Stomach (tissue), 8 donors: ENCODE measurements at regions not wholly inside any gene's neighbourhood (a gene's known extent, or its start where the extent isn't known, plus 50 kb on each side); places are given as distances from the start of the nearest gene placed in this dataset.

Source experiments
- DNase-seq, 2 donors: peaks; one replicate each; pipeline versions ENCODE4 v3.0.0 to v3.0.0-alpha.2; 2013 to 2019
- H3K27ac ChIP-seq, 5 donors: fragments of 200-600 bp in 4 of 5; sonication (generic) in 4 of 5; one replicate each; pipeline ENCODE4 v1.5.1; 2013 to 2019; ENCODE audit warnings: mild to moderate bottlenecking in 1 of 5, moderate library complexity in 1 of 5
- H3K27me3 ChIP-seq, 3 donors: fragments of 200-600 bp; sonication (generic); one replicate each; pipeline ENCODE4 v1.5.1; 2017 to 2019; ENCODE audit warnings: mixed run types in 1 of 3
- H3K36me3 ChIP-seq, 4 donors: fragments of 200-600 bp; sonication (generic); 1 replicate in 3 of 4; 2 replicates in 1 of 4; pipeline ENCODE4 v1.5.1; 2016 to 2019
- H3K4me1 ChIP-seq, 4 donors: fragments of 200-600 bp; sonication (generic); one replicate each; pipeline ENCODE4 v1.5.1; 2016 to 2019
- H3K4me3 ChIP-seq, 4 donors: fragments of 200-600 bp; sonication (generic) in 3 of 4; one replicate each; pipeline ENCODE4 v1.5.1; 2016 to 2019; ENCODE audit warnings: mild to moderate bottlenecking in 1 of 4
- H3K9me3 ChIP-seq, 4 donors: fragments of 200-600 bp; sonication (generic); one replicate each; pipeline ENCODE4 v1.5.1; 2016 to 2019
- EP300 ChIP-seq: sonication (generic); formaldehyde crosslinking; IDR thresholded peaks from one replicate; pipeline ENCODE4 v1.6.1; 2017; ENCODE audit warnings: antibody characterized with exemption
- POLR2A ChIP-seq, 4 donors: fragments of 450-650 bp; IDR thresholded peaks; one replicate each; pipeline ENCODE4 v1.6.1; 2016; ENCODE audit warnings: antibody characterized with exemption in 4 of 4, control low read depth in 2 of 4, mild to moderate bottlenecking in 1 of 4, moderate library complexity in 1 of 4
- POLR2AphosphoS5 ChIP-seq, 3 donors: sonication (generic); formaldehyde crosslinking; IDR thresholded peaks; one replicate each; pipeline ENCODE4 v1.6.1; 2016; ENCODE audit warnings: antibody characterized with exemption in 3 of 3
- WGBS, 5 donors: extraction: QIAGEN DNeasy Blood & Tissue Kit in 3 of 5; methylation state at CpG; one replicate each; pipeline versions ENCODE4 v1.1.5 to v1.1.7; 2013 to 2018; 5-methylcytosine and 5-hydroxymethylcytosine counted together
- intact Hi-C: fragments of 100-400 bp; cut with DNase I; formaldehyde crosslinking; loops from one replicate; pipeline ENCODE4 v1.15.1; 2023; ENCODE audit warnings: low total_unique reads
- TF ChIP-seq, protein P1 (sequence below), 7 experiments: fragments of 450-650 bp in 4 of 7; fragments of 200-600 bp in 3 of 7; sonication (generic) in 3 of 7; IDR thresholded peaks; one replicate each; pipeline ENCODE4 v1.5.1; 2016 to 2019; ENCODE audit warnings: antibody characterized with exemption in 7 of 7, control low read depth in 2 of 7, mild to moderate bottlenecking in 1 of 7
- donor health status: healthy with polysubstance abuse.
- donor health status: Bipolar disorder and iron deficiency.
- donor health status: healthy.

DNA sequence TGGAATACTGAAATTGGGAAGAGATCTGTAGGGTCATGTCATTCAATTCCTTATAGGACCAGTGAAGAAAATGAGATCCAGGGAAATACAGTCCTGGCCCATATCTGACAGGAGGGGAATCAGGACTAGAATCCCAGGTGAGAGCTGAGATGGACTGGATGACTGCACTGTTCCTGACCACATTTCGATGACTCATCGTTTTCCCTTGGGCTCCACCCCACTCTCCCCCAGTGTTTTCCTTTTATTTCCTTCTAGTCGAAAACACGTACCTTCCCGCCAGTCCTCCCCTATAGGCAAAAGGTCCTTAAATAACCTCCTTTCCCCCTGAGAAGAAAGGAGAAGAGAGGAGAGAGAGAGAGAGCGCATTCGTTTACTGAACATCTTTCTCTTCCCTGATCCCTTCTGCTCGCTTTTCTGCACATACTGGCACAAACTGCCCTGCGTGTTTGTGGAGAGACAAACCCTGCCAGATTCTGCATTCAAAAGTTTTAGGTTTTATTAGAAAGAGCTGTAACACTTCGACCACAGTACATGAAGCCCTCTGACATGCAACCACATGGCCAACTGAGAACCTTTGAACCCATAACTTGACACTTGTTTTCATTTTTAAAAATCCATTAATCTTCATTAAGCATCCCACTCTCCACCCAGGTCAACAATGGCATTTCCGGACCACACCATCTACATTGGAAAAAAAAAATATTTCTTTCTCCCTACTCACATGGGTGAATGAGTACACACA, 565.7 kb downstream of the METTL15 start:
- no peaks in the 10 kb centered on the region for H3K9me3 ChIP-seq
- no peak overlapping the region for H3K4me3 ChIP-seq
- 72 to 77% (median 74%) methylated on average over 11 of the region's 11 CpGs for WGBS, 5 donors
- peak in 1 of 2 donors; percentile 6 for DNase-seq
- H3K36me3 ChIP-seq = no peaks in the 10 kb centered on the region
- H3K27me3 ChIP-seq = no peaks in the 10 kb centered on the region
- TF ChIP-seq POLR2AphosphoS5 (IDR thresholded peaks at IDR 0.05) = no peak
- TF ChIP-seq, protein P1, sequence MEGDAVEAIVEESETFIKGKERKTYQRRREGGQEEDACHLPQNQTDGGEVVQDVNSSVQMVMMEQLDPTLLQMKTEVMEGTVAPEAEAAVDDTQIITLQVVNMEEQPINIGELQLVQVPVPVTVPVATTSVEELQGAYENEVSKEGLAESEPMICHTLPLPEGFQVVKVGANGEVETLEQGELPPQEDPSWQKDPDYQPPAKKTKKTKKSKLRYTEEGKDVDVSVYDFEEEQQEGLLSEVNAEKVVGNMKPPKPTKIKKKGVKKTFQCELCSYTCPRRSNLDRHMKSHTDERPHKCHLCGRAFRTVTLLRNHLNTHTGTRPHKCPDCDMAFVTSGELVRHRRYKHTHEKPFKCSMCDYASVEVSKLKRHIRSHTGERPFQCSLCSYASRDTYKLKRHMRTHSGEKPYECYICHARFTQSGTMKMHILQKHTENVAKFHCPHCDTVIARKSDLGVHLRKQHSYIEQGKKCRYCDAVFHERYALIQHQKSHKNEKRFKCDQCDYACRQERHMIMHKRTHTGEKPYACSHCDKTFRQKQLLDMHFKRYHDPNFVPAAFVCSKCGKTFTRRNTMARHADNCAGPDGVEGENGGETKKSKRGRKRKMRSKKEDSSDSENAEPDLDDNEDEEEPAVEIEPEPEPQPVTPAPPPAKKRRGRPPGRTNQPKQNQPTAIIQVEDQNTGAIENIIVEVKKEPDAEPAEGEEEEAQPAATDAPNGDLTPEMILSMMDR (IDR thresholded peaks at IDR 0.05) = no peak
- no peak for TF ChIP-seq POLR2A (IDR thresholded peaks at IDR 0.05)
- no peak overlapping the region for H3K27ac ChIP-seq
- intact Hi-C loops = no loop called here
- H3K4me1 ChIP-seq = no peaks in the 10 kb centered on the region

DNA sequence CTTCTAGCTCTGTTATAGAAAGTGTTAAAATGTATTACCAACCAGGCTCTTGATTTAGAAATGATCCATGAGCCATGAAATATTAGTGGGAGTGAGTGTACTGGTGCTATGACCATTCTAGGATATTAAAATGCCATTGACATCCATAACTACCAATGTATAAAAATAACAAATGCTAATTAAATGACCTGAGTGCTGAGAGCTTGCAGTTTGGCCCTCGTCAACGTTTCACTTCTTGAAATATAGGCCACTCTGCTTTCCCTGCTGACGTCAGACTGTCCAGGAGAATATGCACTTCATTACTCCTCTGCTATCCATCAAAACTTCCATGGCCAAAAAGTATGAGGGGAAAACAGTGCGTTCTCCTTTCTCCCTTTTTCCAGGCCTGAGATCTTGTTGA, 563.1 kb downstream of the METTL15 start:
- no peak for DNase-seq
- 68 to 93% (median 83%) methylated on average over 4 of the region's 4 CpGs for whole genome bisulfite sequencing, 5 donors
- intact Hi-C loops = no loop called here

DNA sequence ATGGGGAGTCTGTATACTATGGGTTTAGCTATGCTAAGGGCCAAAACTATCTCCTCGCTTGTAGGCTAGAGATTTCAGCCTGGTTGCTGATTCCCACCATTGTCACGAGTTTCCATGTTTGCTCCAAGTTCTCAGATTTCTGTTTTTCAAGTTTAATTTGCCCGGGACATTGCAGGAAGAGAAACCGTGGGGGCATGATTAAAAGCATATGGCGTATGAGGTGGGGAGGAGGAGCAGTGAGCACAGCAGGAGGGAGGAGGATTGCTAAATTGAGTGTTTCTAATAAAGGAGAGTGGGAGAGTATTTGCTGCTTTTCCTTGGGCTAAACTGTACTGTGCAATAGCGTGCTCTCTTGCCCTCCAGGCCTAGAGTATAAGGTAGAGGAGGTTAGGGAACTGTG, 558.4 kb downstream of the METTL15 start:
- TF ChIP-seq POLR2AphosphoS5 (IDR thresholded peaks at IDR 0.05) = no peak
- TF ChIP-seq, protein P1 (IDR thresholded peaks at IDR 0.05) = no peak
- 78 to 86% (median 84%) methylated on average over 6 of the region's 6 CpGs for WGBS, 5 donors
- no peak for DNase-seq
- no peak overlapping the region for H3K27ac ChIP-seq
- no peaks in the 10 kb centered on the region for H3K27me3 ChIP-seq
- H3K4me3 ChIP-seq = no peak overlapping the region
- H3K9me3 ChIP-seq = no peaks in the 10 kb centered on the region
- H3K4me1 ChIP-seq = no peaks in the 10 kb centered on the region
- intact Hi-C loops = no loop called here
- no peaks in the 10 kb centered on the region for H3K36me3 ChIP-seq

More for the DNA sequence above, 563.1 kb downstream of the METTL15 start:
- TF ChIP-seq, protein P1 (IDR thresholded peaks at IDR 0.05) = no peak
- TF ChIP-seq POLR2AphosphoS5 (IDR thresholded peaks at IDR 0.05) (no peak), EP300 (no peak)
- no peak overlapping the region for H3K27ac ChIP-seq
- H3K36me3 ChIP-seq = no peaks in the 10 kb centered on the region
- no peaks in the 10 kb centered on the region for H3K9me3 ChIP-seq
- H3K4me3 ChIP-seq = no peak overlapping the region
- no peaks in the 10 kb centered on the region for H3K27me3 ChIP-seq
- no peaks in the 10 kb centered on the region for H3K4me1 ChIP-seq

DNA sequence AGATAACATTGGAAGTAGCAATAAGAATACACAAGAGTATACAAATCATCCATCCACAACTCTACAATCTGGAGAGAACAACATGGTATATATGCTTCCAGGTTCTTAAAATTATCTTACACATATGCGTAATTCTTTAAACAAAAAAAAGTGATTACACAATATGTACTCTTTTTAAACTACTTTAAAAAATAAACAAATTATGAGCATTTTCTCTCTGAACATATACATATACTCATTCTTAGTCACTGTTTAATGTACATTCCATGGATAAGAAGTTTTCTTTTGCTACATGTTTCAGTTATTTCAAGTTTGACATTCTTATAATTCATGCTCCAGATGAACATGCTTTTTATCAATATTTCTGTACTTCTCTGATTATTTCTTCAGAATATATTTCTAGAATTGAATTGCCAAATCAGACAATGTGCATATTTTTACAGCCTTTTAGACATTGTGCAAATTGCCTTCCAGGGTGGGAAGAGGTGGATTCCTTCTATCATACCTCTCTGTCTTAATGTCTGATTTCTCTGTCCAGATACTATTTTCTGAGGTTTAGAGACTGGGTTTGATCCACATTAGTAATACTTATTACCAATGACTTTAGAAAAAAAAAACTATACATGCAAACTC, 551.6 kb downstream of the METTL15 start:
- intact Hi-C loops = no loop called here
- Histone ChIP-seq H3K9me3 (no peaks in the 10 kb centered on the region), H3K4me3 (no peak overlapping the region), H3K27ac (no peak overlapping the region), H3K27me3 (no peaks in the 10 kb centered on the region), H3K36me3 (no peaks in the 10 kb centered on the region), H3K4me1 (no peaks in the 10 kb centered on the region)
- WGBS, 5 donors = 74 to 94% (median 87%) methylated on average over 1 of the region's 1 CpG
- no peak for TF ChIP-seq POLR2AphosphoS5 (IDR thresholded peaks at IDR 0.05)
- TF ChIP-seq POLR2A (IDR thresholded peaks at IDR 0.05) = no peak
- TF ChIP-seq, protein P1 (IDR thresholded peaks at IDR 0.05) = no peak
- TF ChIP-seq EP300 = no peak
- no peak for DNase-seq
